ENCODE measurements at regions not wholly inside any gene's neighbourhood (a gene's known extent, or its start where the extent isn't known, plus 50 kb on each side); places are given as distances from the start of the nearest gene placed in this dataset.
"Not testable (repeated sequence)": the region's sequence is repeated elsewhere in the genome, so short reads cannot be mapped to it uniquely, and the experiment has no call there.

GRCh38 chr15:34496207-34496995, 58.8 kb upstream of the GOLGA8A start:
- no peak overlapping the region for H3K4me3 ChIP-seq (ENCODE audit: low read depth, low read length)
- TF ChIP-seq, protein P1, sequence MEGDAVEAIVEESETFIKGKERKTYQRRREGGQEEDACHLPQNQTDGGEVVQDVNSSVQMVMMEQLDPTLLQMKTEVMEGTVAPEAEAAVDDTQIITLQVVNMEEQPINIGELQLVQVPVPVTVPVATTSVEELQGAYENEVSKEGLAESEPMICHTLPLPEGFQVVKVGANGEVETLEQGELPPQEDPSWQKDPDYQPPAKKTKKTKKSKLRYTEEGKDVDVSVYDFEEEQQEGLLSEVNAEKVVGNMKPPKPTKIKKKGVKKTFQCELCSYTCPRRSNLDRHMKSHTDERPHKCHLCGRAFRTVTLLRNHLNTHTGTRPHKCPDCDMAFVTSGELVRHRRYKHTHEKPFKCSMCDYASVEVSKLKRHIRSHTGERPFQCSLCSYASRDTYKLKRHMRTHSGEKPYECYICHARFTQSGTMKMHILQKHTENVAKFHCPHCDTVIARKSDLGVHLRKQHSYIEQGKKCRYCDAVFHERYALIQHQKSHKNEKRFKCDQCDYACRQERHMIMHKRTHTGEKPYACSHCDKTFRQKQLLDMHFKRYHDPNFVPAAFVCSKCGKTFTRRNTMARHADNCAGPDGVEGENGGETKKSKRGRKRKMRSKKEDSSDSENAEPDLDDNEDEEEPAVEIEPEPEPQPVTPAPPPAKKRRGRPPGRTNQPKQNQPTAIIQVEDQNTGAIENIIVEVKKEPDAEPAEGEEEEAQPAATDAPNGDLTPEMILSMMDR (IDR thresholded peaks at IDR 0.05; ENCODE audit: control insufficient read depth, extremely low read depth, insufficient read depth), result no peak
- no peak for DNase-seq (ENCODE audit: low read depth)

DNA sequence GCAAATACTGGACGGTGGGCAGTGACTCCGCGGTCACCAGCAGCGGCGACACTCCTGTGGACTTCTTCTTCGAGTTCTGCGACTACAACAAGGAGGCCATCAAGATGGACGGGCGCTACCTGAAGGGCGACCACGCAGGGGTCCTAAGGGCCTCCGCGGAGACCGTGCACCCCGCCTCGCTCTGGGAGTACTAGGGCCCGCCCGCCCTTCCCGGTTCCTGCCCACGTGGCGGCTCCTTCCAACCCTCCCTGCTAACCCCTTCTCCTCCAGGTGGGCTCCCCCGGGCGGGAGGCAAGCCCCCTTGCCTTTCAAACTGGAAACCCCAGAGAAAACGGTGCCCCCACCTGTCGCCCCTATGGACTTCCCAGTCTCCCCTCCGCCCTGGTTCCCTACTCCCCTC, 58.1 kb upstream of the GOLGA8A start:
- H3K4me3 ChIP-seq (ENCODE audit: low read depth, low read length); DNase-seq (ENCODE audit: low read depth): not testable (repeated sequence)

DNA sequence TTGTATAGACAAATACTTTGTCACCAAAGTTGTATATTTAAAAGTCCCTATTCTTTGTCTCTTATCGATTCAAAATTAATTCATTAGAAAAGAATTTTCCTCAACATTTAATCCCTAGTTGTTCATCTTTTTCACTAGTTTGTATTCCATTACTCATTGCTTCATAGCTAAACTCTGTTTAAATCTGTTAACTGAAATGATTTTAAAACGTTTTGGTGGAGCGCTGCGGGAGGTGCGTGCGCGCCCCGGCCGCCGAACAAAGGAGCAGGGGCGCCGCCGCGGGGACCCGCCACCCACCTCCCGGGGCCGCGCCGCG, 56.4 kb upstream of the GOLGA8A start:
- no peak overlapping the region for H3K4me3 ChIP-seq (ENCODE audit: low read depth, low read length)
- DNase-seq (ENCODE audit: low read depth), result no peak
- TF ChIP-seq, protein P1 (IDR thresholded peaks at IDR 0.05; ENCODE audit: control insufficient read depth, extremely low read depth, insufficient read depth), result no peak

DNA sequence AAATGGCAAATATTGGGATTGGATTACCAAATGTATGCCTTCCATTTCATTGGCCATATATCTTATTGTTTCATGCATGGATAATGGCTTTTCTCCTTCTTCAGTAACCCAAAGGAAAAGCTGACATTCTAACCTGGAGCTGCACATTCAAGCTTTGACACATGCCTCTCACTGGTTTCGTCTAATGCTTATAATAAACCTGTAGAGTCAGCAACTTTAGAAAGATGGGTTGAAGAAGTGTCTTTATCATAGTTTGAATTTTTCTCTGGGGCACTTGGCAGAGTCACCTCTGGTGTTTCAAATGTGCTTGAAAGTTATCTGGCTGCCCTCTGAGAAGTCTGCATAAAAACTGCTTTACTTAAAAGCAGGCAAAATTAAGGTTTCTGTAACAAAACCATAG, 55.4 kb upstream of the GOLGA8A start:
- TF ChIP-seq, protein P1 (IDR thresholded peaks at IDR 0.05; ENCODE audit: control insufficient read depth, extremely low read depth, insufficient read depth), result no peak
- no peak overlapping the region for H3K4me3 ChIP-seq (ENCODE audit: low read depth, low read length)

GRCh38 chr15:34491488-34491887, 53.9 kb upstream of the GOLGA8A start:
- DNase-seq (ENCODE audit: low read depth); H3K4me3 ChIP-seq (ENCODE audit: low read depth, low read length): not testable (repeated sequence)

More for the DNA sequence above, 55.4 kb upstream of the GOLGA8A start:
- DNase-seq (ENCODE audit: low read depth), result no peak

DNA sequence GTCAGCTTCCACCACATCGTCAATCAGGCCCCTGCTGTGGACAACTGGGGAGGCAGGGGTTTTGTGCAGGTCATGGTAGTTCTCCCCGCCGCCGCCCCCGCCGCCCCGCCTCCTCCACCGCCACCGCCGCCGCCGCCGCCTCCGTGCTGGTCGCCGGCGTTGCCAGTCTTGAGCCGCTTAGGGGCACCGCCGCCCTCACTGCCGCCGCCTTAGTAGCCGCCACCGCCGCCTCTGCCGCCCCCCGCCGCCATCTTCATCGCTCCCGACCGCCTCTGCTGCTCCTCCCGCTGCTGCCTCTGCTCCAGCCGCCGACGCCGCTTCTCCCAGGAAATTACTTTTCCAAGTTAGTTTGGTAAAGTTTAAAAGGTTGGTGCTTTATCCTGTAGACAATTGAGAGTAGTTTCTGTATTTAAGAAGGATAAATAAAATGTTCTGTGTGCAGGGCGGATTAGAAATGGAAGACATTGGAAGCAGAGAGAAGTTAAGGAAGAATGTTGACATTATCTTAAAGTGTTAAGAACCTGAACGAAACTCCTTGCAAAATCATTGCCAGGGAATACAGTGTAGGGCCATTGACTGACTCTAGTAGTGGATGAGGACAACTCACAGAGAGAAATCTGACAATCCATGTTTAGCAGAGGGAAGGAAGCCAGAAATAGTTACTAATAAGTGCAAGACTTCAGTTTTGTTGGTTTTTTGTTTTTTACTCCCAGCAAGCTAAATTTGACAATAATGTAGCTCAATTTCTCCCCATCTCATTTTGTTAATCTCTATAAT, 53.0 kb upstream of the GOLGA8A start:
- no peak overlapping the region for H3K4me3 ChIP-seq (ENCODE audit: low read depth, low read length)
- DNase-seq (ENCODE audit: low read depth), result no peak
- TF ChIP-seq, protein P1 (IDR thresholded peaks at IDR 0.05; ENCODE audit: control insufficient read depth, extremely low read depth, insufficient read depth), result no peak

- not testable (repeated sequence) for DNase-seq (ENCODE audit: low read depth); H3K4me3 ChIP-seq (ENCODE audit: low read depth, low read length)
- TF ChIP-seq, protein P1 (IDR thresholded peaks at IDR 0.05; ENCODE audit: control insufficient read depth, extremely low read depth, insufficient read depth), result peak; percentile 17; the same call in 1 of the 2 replicates
Measured at GRCh38 chr15:34488973-34489959, 51.7 kb upstream of the GOLGA8A start.

Measured in LNCaP clone FGC (cell line).